HEK293T (cell line): ENCODE measurements at regions not wholly inside any gene's neighbourhood (a gene's known extent, or its start where the extent isn't known, plus 50 kb on each side); places are given as distances from the start of the nearest gene placed in this dataset.

ENCODE experiments used
- CTCF ChIA-PET: fragments of 350-600 bp; formaldehyde crosslinking; extraction: SDS; loops from one replicate; lab custom pipeline; 2021; ENCODE audit warnings: antibody characterized with exemption, inconsistent platforms; lab: Yijun Ruan, JAX
- POLR2A ChIA-PET: fragments of 350-600 bp; formaldehyde crosslinking; extraction: SDS; loops from one replicate; lab custom pipeline; 2020; ENCODE audit warnings: antibody characterized with exemption, inconsistent platforms; lab: Yijun Ruan, JAX
- DNase-seq: peaks from one replicate; pipeline ENCODE4 v3.0.0; 2012; ENCODE audit warnings: mixed read lengths; ENCODE audit errors: extremely low spot score
- ARNT ChIP-seq: fragments of 450-650 bp; IDR thresholded peaks from 2 replicates; pipeline ENCODE4 v1.6.1; 2017; ENCODE audit warnings: mild to moderate bottlenecking
- BHLHE40 ChIP-seq: fragments of 450-650 bp; IDR thresholded peaks from 2 replicates; pipeline ENCODE4 v1.6.1; 2016; ENCODE audit warnings: mild to moderate bottlenecking, moderate library complexity, borderline replicate concordance
- CTBP1 ChIP-seq: fragments of 450-650 bp; IDR thresholded peaks from 2 replicates; pipeline ENCODE4 v1.6.1; 2016; ENCODE audit warnings: borderline replicate concordance
- ELF4 ChIP-seq: fragments of 450-650 bp; IDR thresholded peaks from 2 replicates; pipeline ENCODE4 v1.6.1; 2017; ENCODE audit warnings: antibody characterized with exemption
- FOXA1 ChIP-seq: fragments of 450-650 bp; IDR thresholded peaks from 2 replicates; pipeline ENCODE4 v1.6.1; 2016; ENCODE audit warnings: mild to moderate bottlenecking
- FOXK2 ChIP-seq: fragments of 450-650 bp; IDR thresholded peaks from 2 replicates; pipeline ENCODE4 v1.6.1; 2016; ENCODE audit warnings: mild to moderate bottlenecking
- FOXM1 ChIP-seq: fragments of 450-650 bp; IDR thresholded peaks from 2 replicates; pipeline ENCODE4 v1.6.1; 2017; ENCODE audit warnings: mild to moderate bottlenecking, borderline replicate concordance
- HDGF ChIP-seq: fragments of 450-650 bp; IDR thresholded peaks from 2 replicates; pipeline ENCODE4 v1.6.1; 2017; ENCODE audit warnings: antibody characterized with exemption, borderline replicate concordance
- L3MBTL2 ChIP-seq: fragments of 450-650 bp; conservative IDR thresholded peaks from 2 replicates; pipeline ENCODE4 v1.6.1; 2016; ENCODE audit warnings: mild to moderate bottlenecking
- LEF1 ChIP-seq: fragments of 450-650 bp; IDR thresholded peaks from 2 replicates; pipeline ENCODE4 v1.6.1; 2017; ENCODE audit warnings: mild to moderate bottlenecking, borderline replicate concordance
- NFRKB ChIP-seq: fragments of 450-650 bp; IDR thresholded peaks from 2 replicates; pipeline ENCODE4 v1.6.1; 2016; ENCODE audit warnings: mild to moderate bottlenecking, moderate library complexity
- PKNOX1 ChIP-seq: fragments of 450-650 bp; IDR thresholded peaks from 2 replicates; pipeline ENCODE4 v1.6.1; 2016
- SP1 ChIP-seq: fragments of 450-650 bp; IDR thresholded peaks from 2 replicates; pipeline ENCODE4 v1.6.1; 2017
- SUZ12 ChIP-seq: fragments of 450-650 bp; IDR thresholded peaks from 2 replicates; pipeline ENCODE4 v1.6.1; 2016; ENCODE audit warnings: mild to moderate bottlenecking
- TARDBP ChIP-seq: fragments of 450-650 bp; IDR thresholded peaks from 2 replicates; pipeline ENCODE4 v1.6.1; 2016
- ZNF384 ChIP-seq: fragments of 450-650 bp; IDR thresholded peaks from 2 replicates; pipeline ENCODE4 v1.6.1; 2016

GRCh38 chr11:116119158-116119557 lies 614.9 kb upstream of the CADM1 start:
- ChIA-PET POLR2A (no interaction called here), CTCF (no interaction called here)
- TF ChIP-seq NFRKB: no peak
- TF ChIP-seq FOXK2: no peak
- TF ChIP-seq SUZ12: no peak
- no peak for TF ChIP-seq FOXM1
- no peak for TF ChIP-seq ARNT
- no peak for TF ChIP-seq LEF1
- no peak for TF ChIP-seq HDGF
- TF ChIP-seq FOXA1: no peak
- no peak for TF ChIP-seq SP1
- TF ChIP-seq PKNOX1: no peak
- no peak for DNase-seq

GRCh38 chr11:116118138-116118470 lies 613.9 kb upstream of the CADM1 start:
- no peak for TF ChIP-seq FOXA1
- TF ChIP-seq SP1: no peak
- TF ChIP-seq HDGF: no peak
- no peak for TF ChIP-seq FOXM1
- TF ChIP-seq LEF1: no peak
- TF ChIP-seq NFRKB: no peak
- TF ChIP-seq ZNF384: no peak
- no peak for TF ChIP-seq SUZ12
- TF ChIP-seq PKNOX1: no peak
- no peak for TF ChIP-seq CTBP1
- TF ChIP-seq ELF4: no peak
- TF ChIP-seq BHLHE40: no peak
- no peak for TF ChIP-seq ARNT
- TF ChIP-seq TARDBP: no peak
- TF ChIP-seq L3MBTL2: no peak
- no peak for TF ChIP-seq FOXK2
- ChIA-PET POLR2A (no interaction called here), CTCF (interaction anchor here (0.6 kb wide), 1 partner anchor 38 kb away, joined by 3 read pairs; no protein-coding TSS in a partner anchor)
- DNase-seq: no peak

GRCh38 chr11:116117331-116118137 lies 613.3 kb upstream of the CADM1 start:
- POLR2A ChIA-PET: no interaction called here
- CTCF ChIA-PET: no interaction called here
- no peak for DNase-seq
- TF ChIP-seq BHLHE40 (no peak), FOXA1 (no peak), LEF1 (no peak), SUZ12 (no peak), SP1 (no peak), TARDBP (no peak), HDGF (no peak), PKNOX1 (no peak), ZNF384 (no peak), CTBP1 (no peak), ELF4 (no peak), ARNT (no peak), NFRKB (no peak), L3MBTL2 (no peak)

- DNase-seq: no peak
- ChIA-PET POLR2A (no interaction called here), CTCF (no interaction called here)
- TF ChIP-seq HDGF (no peak), FOXK2 (no peak), FOXA1 (no peak), SUZ12 (no peak), ARNT (no peak), BHLHE40 (no peak), L3MBTL2 (no peak), ZNF384 (no peak), NFRKB (no peak), LEF1 (no peak), PKNOX1 (no peak), TARDBP (no peak)
Observed at GRCh38 chr11:116115801-116116200, 611.6 kb upstream of the CADM1 start.

DNA sequence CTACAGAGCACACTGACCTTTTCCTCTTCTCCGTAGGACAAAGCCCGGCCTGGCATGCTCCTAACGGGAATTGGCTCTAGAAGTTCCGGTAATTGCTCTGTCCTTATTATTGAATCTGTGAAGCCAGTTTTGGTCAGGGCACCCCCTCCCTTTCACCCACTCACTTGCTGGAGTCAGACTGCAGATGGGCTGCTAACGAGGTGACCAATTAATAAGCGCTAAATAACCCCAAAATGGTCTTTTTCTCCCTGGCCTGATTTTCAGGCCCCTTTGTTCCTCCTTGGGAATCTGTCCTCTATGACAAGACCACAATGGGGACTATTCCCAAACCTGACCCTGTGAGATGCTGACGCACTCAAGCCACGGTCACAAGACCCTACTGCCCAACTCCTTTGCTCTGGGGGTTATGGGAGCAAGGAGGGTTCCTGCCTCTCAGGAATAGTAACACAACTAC lies 610.0 kb upstream of the CADM1 start:
- ChIA-PET POLR2A (no interaction called here), CTCF (no interaction called here)
- no peak for DNase-seq
- TF ChIP-seq CTBP1: no peak
- no peak for TF ChIP-seq FOXA1
- no peak for TF ChIP-seq BHLHE40
- TF ChIP-seq NFRKB: no peak
- no peak for TF ChIP-seq LEF1
- no peak for TF ChIP-seq ELF4
- TF ChIP-seq ZNF384: no peak
- TF ChIP-seq SUZ12: no peak
- TF ChIP-seq L3MBTL2: no peak
- TF ChIP-seq ARNT: no peak
- no peak for TF ChIP-seq PKNOX1
- TF ChIP-seq FOXM1: no peak
- no peak for TF ChIP-seq FOXK2
- no peak for TF ChIP-seq SP1
- no peak for TF ChIP-seq HDGF
- no peak for TF ChIP-seq TARDBP
